HG02870 (cell line): ENCODE measurements at regions not wholly inside any gene's neighbourhood (a gene's known extent, or its start where the extent isn't known, plus 50 kb on each side); places are given as distances from the start of the nearest gene placed in this dataset.
"Not testable (repeated sequence)": the region's sequence is repeated elsewhere in the genome, so short reads cannot be mapped to it uniquely, and the experiment has no call there.

Source experiments
- ATAC-seq: cut with Tn5 transposase; IDR thresholded peaks from one replicate; pipeline ENCODE4 v1.9.1; 2021; ENCODE audit warnings: mild to moderate bottlenecking, moderate library complexity; ENCODE audit not compliant: unreplicated experiment

- ATAC-seq = no peak
Observed at GRCh38 chr5:63230754-63231153, 652.1 kb downstream of the LRRC70 start.

GRCh38 chr5:63228154-63228553 is 649.5 kb downstream of the LRRC70 start:
- no peak for ATAC-seq

GRCh38 chr5:63220244-63220643 is 641.6 kb downstream of the LRRC70 start:
- ATAC-seq = no peak

- ATAC-seq = no peak
Observed at GRCh38 chr5:63217422-63217821, 638.8 kb downstream of the LRRC70 start.

- no peak for ATAC-seq
Observed at GRCh38 chr5:63213256-63213655, 634.6 kb downstream of the LRRC70 start.

- ATAC-seq = no peak
Observed at GRCh38 chr5:63211448-63212132, 633.0 kb downstream of the LRRC70 start.

GRCh38 chr5:63205976-63206375 is 627.4 kb downstream of the LRRC70 start:
- ATAC-seq = no peak

GRCh38 chr5:63201738-63202137 is 623.1 kb downstream of the LRRC70 start:
- no peak for ATAC-seq

- no peak for ATAC-seq
Observed at GRCh38 chr5:63194126-63194525, 615.5 kb downstream of the LRRC70 start.

GRCh38 chr5:63180190-63180589 is 601.6 kb downstream of the LRRC70 start:
- not testable (repeated sequence) for ATAC-seq

- ATAC-seq = no peak
Observed at GRCh38 chr5:63175850-63176249, 597.2 kb downstream of the LRRC70 start.

GRCh38 chr5:63170486-63170885 is 591.9 kb downstream of the LRRC70 start:
- no peak for ATAC-seq

GRCh38 chr5:63164838-63165535 is 586.4 kb downstream of the LRRC70 start:
- no peak for ATAC-seq

- no peak for ATAC-seq
Observed at GRCh38 chr5:63164339-63164738, 585.7 kb downstream of the LRRC70 start.

- ATAC-seq = no peak
Observed at GRCh38 chr5:63155310-63155631, 576.7 kb downstream of the LRRC70 start.

- no peak for ATAC-seq
Observed at GRCh38 chr5:63154476-63155309, 576.1 kb downstream of the LRRC70 start.

GRCh38 chr5:63152871-63153270 is 574.3 kb downstream of the LRRC70 start:
- no peak for ATAC-seq

GRCh38 chr5:63145167-63145566 is 566.5 kb downstream of the LRRC70 start:
- ATAC-seq = no peak

- no peak for ATAC-seq
Observed at GRCh38 chr5:63141591-63141990, 563.0 kb downstream of the LRRC70 start.

GRCh38 chr5:63135291-63135690 is 556.7 kb downstream of the LRRC70 start:
- no peak for ATAC-seq

GRCh38 chr5:63131626-63132285 is 553.1 kb downstream of the LRRC70 start:
- ATAC-seq = no peak
